RPMI7951 (cell line): ENCODE measurements at regions not wholly inside any gene's neighbourhood (a gene's known extent, or its start where the extent isn't known, plus 50 kb on each side); places are given as distances from the start of the nearest gene placed in this dataset.
"Not testable (repeated sequence)": the region's sequence is repeated elsewhere in the genome, so short reads cannot be mapped to it uniquely, and the experiment has no call there.

ENCODE experiments used
- DNase-seq: peaks from one replicate; pipeline ENCODE4 v3.0.0-alpha.2; 2012; ENCODE audit warnings: low read depth

DNA sequence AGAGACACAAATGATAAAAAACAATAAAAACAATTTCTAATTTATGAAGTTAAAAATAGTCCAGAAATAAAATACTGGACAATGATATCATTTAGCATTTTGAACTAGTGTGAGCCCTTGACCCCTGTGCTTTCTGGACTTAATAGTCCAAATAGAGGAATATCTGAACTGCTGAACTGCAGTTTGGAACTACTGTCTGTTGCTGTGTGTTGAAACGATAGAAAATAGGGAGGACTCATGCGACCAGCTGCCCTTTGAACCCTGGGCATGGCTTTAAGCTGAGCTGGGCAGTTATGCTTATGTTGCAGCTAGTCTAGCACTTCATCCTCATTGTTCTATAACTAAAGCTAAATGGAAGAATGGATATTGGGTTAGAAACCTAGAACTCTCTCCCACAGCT lies 99.5 kb downstream of the FMR1NB start:
- DNase-seq, result no peak

DNA sequence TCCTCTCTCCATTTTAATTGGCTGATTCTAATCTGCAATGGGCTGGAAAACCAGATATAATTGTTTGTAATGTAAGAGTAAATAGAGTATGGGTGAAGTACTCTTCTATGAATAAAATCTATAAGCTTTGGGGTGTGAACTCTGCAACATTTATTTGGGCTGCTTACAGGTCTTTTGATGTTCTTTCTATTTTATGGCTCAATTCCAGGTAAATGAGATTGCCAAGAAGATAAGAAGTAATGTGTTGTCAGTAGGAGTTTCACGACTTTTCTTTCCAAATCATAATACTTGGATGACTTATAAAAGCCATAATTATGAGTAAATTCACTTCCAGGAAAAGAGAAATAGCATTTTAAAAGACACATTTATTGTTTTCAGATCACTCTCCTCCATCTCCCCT lies 103.5 kb downstream of the FMR1NB start:
- DNase-seq, result no peak

DNA sequence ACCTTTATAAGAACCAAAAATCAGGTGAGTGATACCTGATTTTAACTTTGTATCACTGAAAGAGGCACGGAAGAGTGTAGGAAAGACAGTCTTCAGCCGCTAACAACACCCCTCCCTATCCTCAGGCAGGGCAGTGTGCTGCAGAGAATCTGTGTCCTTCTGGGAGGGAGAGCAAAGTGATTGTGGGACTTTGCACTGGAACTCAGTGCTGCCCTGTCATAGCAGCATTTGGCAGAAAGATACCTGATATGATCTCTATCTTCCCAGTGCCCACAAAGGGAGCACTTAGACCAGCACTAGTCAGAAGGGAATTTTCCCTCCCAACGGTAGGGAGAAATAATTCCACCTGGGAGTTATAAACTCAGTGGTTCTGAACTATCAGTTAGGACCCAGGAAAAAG lies 139.0 kb downstream of the FMR1NB start:
- DNase-seq, result no peak

DNA sequence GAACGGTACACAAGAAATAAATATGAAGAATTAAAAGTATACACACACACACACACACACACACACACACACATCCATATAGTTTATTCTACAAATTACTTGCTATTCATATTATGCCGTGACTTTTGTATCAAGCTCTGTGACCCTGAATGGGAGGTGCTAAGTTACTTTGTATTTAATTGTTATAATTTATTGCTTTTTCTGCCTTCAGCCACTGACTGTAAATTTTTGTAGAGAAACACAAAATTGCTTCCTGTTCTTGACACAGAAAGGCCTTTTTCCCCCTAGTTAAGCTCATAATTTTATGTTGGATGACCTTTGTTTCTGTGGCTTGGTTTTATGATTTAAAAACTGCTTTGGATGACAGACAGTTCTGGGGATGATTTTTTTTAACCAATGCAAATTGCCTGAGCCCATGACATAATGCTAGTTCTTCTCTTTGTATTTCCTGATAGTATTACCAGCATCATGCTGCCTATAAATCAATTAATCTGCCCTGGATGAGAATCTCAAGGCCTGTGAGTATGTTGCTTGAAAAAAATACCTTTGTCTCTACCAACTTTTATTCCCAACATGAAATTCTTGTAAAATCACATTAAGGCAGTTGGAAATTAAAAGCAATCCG lies 140.0 kb downstream of the FMR1NB start:
- DNase-seq, result no peak

DNA sequence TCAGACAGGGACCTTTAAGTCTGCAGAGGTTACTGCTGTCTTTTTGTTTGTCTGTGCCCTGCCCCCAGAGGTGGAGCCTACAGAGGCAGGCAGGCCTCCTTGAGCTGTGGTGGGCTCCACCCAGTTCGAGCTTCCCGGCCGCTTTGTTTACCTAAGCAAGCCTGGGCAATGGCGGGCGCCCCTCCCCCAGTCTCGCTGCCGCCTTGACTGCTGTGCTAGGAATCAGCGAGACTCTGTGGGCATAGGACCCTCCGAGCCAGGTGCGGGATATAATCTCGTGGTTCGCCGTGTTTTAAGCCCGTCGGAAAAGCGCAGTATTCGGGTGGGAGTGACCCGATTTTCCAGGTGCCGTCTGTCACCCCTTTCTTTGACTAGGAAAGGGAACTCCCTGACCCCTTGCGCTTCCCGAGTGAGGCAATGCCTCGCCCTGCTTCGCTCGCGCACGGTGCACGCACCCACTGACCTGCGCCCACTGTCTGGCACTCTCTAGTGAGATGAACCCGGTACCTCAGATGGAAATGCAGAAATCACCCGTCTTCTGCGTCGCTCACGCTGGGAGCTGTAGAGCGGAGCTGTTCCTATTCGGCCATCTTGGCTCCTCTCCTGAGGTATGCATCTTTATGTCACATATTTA lies 147.9 kb downstream of the FMR1NB start:
- DNase-seq, result not testable (repeated sequence)

DNA sequence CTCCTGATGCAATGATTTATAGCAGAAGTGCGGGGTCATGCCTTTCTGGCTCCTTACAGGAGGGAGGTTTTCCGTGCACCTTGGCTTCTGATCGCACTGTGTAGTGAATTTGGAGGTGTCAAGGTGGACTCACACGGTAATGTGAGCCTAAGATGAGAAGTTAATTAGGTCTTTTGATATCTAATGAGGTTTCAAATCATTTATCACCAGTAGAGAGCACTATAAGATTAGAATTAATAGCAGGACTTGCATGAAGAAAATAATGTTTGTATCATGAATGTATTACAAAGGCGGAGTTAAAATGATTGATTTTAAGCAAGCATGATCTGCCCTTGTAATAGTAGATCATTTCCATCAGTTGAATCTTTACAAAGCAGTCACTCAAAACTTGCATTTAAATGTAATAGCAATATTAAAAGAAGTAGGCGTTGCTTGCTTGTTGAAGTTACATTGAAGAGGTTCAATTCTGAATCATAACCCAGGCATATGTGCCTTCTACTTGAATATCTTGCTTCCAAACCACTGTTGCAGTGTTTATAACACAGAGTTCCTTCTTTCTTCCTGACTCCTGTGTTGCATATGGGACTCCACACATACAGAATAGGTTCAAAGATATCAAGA lies 152.1 kb downstream of the FMR1NB start:
- peak; percentile 1 for DNase-seq

DNA sequence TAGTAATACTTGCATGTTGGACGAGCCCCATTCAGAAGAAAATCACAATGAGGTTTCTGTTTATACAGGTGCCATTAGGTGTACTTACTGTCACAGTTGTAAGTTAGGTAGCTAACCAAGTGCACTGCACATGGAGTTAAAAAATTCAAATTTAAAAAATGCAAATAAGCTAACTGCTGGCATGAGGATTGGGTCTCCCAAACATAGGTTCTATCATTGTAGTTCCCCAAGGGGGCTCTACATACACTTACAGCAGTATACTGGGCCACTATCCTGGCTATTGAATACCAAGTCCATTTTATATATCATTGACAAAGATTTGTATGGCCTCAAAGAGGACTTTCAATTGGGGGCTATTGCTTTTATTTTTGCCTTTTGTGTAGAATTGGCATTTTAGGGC lies 153.4 kb downstream of the FMR1NB start:
- DNase-seq, result no peak

DNA sequence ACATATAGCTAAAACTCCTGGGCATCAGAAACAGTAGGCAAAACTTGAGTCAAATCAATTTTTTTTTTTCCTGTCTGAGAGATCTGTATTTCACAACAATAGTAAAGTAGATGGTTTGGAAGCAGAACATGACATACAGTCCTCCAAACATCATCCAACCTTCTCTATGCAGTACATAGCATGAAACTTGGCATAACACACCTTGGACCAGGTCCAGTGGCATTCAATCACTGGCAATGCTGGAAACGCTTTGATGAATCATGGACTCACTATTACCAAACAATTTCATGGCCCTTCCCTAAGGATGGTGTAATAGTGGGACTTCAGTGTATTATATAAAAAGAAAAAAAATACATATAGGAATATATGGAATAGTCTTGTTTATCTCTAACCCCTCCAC lies 154.6 kb downstream of the FMR1NB start:
- DNase-seq, result peak; percentile 22

DNA sequence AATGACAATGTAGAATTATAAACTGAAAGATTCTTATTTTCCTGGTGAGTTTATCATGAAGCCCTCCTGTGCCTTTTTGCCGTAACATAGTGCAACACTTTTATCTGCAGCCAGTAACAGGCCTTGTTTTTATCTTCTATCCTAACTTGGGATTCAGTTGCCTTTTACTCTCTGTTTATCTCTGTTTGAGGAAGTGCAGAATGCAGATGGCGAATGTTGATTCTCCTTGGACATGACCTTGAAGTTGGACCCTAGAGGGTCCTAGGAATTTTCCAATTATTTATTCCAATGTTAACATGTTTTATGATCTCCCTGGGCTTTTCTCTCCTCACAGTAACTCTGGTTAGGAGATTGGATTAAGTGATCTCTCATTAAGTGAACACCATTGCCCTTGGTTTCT lies 165.0 kb downstream of the FMR1NB start:
- DNase-seq, result no peak

DNA sequence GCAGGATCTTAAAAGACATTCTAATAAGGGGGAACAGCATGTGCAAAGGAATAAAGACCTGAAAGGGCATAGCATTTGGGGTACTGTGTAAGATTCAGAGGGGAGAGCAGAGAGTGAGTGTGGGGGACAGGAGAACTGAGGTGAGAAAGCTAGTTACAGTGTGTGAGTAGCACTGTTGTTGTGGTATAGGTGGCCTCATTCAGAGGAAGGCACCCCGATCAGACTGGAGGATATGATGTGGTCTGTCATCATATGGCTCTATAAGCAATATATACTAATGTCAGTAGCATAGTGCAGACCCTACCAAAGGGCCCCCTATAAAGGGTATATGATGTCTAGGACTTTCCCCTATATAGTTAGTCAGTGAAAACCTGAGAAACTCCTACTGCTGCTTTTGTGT lies 175.8 kb downstream of the FMR1NB start:
- DNase-seq, result no peak

DNA sequence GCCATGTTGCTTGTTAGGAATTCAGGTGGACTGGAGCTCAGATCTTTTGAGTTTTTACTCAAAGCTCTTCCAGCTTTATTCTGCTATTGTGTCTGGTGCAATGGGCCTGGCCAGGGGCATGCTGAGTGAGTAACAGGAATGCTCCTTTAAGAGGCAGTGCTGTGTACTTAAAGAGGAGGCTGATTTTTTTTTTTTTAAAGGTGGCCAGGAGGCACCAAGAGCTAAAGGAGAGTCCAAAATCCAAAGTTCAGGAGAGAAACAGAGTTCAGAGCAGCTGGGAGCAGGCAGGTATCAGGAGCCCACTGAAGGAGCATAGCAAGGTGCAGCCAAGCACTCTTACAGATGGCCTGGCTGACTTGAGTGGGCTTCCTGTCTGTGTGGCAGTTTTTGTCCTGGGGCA lies 178.7 kb downstream of the FMR1NB start:
- DNase-seq, result no peak

DNA sequence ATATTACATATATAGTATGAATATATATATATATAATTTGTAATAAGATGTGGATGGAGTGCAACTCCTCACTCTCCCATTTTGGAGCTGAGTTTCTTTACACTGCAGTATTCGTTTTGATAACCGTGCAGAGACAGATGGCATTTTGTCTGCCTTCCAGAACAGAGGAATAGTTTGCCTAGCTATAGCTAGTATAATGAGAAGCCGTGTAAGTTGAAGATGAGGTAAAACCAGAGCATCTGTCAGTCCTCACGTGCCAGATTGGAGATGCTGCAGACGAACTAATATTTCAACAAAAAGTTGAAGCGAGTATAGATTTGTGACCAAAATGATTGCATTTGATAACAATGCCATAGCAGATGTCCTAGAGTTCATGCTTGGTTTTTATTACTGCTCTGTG lies 180.6 kb downstream of the FMR1NB start:
- DNase-seq, result no peak

DNA sequence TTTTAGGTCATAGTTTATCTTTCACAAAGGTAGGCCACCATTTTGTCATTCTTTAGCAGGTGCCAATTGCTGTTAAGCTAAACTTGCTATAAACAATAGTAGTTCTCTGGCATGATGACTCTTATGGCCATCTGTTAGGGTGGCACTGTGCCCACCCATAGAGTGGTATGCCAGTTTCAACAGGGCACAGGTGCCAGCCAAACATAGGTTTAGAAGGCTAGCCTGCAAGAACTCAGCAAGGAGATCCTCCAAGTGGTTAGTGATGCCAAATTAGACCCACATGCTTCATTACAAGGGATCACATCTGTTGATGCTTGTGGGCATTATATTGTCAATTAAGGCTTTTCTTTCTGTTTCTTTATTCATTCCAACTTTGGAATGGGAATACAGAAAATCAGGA lies 204.5 kb downstream of the FMR1NB start:
- DNase-seq, result no peak

DNA sequence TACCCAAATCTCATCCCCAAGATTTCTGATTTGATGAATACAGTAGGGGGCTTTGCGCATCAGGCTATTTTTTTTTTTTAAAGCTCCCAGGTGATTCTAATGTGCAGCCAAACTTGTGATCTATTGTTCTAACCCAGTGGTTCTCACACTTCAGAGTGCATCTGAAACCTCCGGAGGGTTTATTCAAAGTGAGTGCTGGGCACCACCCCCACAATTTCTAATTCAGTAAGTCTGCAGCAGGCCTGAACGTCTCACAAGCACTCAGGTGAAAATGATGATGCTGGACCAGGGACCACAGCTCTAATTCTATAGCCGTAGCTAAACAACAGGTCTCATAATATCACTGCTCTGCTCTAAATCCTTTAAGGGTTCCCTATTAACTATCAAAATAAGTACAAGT lies 211.4 kb downstream of the FMR1NB start:
- DNase-seq, result no peak

DNA sequence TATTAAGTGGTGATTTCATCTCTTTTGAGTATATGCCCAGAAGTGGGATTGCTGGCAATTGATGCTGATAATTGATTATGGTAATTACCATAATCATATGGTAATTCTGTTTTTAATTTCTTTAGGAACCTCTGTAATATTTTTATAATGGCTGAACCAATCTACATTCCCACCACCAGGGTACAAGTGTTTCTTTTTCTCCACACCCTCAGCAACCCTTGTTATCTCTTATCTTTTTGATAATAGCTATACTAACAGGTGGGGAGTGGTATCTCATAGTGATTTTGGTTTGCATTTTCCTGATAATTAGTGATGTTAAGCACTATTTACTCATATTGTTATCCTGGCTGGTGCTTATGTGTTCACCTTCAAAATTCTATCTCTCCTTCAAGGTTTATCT lies 212.6 kb downstream of the FMR1NB start:
- no peak for DNase-seq

DNA sequence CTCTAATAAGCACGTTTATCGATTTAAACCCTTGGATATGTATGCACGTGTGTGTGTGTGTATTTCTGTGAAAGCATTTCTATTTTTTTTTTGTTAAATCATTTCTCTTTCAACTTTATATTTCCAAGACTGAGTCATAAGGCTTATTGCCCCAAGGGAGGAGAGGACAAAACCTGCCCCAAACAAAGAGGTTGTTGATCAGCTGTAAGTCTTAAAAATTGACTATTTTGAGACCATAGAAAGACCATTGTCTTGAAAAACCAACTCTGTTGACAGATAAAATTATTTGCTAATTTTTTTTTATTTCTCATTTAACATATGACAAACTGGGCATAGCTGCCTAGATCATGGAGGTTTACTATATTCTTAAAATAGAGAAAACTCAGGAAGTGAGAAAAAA lies 222.4 kb downstream of the FMR1NB start:
- DNase-seq, result no peak

DNA sequence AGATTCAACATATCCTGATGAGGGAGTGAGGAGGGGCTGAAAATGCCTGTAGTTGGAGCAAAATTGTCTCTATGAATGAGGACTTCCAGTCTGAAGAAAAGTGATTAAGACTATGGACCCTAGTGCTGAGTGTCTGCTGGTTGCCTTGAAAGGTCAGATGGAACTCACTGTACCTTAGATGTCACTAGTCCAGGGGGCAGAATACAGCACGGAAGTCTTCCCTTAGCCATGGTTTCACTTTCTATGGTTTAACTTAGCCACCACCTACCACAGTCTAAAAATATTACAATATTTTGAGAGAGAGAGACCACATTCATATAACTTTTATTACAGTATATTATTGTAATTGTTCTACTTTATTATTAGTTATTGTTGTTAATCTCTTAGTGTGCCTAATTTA lies 223.1 kb downstream of the FMR1NB start:
- DNase-seq, result no peak

DNA sequence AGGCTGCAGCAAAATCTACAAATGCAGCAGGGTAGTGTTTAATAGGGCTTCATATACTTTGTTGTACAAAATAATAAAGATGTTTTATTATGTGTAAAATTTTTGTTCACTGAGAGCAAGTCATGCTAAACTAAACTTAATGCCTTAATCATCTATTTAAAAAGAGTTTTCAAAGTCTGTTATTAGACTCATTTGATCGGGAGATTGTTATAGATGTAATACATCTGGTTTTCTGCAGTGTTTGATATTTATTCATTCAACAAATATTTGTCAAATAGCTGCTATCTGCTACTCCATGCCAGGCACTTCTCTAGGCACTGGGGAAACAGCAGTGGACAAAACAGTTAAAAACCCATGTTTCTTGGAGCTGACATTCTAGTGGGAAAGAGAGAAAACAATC lies 233.6 kb downstream of the FMR1NB start:
- no peak for DNase-seq

DNA sequence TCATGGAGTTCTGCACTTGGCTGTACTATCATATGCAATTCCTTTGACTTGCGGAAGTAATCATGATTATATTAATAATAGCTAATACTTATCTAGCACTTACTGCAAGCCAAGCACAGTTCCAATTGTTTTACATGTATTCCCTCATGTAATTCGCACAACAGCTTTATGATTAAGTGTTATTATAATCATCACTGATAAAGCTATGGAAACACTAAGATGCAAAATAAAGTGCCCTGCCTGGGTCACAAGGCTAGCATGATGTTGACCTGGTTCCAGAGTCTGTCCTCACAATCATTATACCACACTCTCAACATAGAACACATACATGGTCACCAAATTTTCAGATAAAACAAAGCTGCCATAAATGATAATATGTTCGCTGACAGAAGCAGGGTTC lies 234.6 kb downstream of the FMR1NB start:
- no peak for DNase-seq

DNA sequence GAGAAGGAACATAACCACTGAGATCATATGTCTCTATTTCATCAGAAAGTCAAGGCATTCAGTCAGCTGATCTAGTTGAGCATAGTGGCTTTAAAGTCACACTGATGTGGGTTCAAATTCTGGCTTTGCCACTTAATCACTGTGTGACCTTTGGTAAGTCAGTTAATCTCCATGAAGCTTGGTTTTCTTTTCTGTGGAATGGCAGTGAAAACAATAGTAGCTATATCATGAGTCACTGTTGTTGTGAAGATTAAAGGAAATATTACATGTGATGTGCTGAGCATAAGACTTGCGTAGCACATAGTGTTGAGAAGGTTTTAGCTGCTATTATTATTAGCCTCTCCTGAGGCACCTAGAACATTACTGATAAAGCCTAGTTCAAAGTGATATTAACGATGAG lies 242.2 kb downstream of the FMR1NB start:
- DNase-seq, result no peak

DNA sequence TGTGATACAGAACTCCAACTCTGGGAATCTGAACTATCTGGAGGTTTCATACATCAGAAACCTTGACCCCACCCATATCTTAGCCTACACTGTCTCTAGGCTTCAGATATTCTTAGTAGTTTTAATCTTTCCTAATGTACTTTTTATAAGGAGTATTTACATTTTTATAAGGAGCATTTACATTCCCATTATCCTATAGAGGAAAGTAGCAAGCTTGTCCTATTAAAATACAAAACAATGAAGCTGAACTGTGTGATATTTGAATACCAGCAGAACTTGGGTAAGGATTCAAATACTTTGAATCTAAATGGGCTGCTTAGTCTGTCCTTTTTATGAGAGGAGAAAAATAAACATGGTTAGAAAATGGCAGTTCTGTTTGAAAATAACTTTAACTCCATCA lies 247.4 kb downstream of the FMR1NB start:
- no peak for DNase-seq

DNA sequence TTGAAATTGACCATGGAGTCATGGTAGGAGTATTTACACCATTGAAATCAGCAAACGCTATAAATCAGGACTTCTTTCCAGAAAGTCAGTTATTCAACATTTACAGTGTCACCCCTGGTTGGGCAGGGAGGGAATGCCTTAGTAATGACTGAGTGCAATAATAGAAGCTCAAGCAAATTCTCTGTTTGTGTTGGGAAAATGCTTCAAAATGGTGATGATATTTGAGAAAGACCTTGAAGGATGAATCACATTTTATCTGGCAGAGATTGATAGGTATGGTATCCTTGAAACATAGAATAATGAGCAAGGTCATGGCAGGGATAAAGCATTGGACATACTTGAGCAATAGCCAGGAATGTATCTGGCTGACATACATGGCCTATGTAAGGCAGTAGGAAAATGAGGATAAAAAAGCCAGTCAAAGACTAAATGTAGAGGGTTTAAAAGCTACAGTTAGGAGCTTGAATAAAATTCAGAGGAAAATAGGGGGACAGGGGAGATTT lies 248.7 kb downstream of the FMR1NB start:
- no peak for DNase-seq

DNA sequence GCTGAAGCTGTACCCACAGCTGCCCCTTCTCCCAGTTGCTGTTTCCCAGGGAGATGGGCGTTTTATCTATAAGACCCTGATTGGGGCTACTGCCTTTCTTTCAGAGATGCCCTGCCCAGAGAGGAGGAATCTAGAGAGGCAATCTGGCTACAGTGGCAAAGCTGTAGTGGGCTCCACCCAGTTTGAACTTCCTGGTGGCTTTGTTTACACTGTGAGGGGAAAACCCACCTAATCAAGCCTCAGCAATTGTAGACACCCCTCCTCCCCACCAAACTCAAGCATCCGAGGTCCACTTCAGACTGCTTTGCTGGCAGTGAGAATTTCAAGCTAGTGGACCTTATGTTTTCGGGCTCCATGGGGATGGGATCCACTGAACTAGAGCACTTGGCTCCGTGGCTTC lies 240.4 kb upstream of the AFF2 start:
- DNase-seq, result no peak

DNA sequence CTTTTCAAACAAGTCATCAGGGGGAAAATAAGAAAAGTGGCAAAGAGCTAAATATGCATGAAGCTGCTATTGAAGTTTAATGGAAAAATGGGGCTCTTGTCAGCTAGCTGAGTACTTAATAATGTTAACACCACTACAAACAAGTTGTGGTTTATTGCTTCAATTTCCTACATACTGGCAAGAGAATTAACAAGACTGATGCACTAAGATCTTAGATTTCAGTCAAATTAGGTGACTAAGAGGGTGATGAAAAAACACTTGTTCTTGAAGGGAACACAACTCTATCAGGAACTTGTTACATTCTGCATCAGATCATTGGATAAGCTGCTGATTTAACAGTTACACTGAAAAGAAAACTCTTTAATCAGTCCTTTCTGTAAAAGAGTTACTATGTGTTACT lies 234.6 kb upstream of the AFF2 start:
- DNase-seq, result no peak
